ENCODE measurements at regions not wholly inside any gene's neighbourhood (a gene's known extent, or its start where the extent isn't known, plus 50 kb on each side); places are given as distances from the start of the nearest gene placed in this dataset.

- Histone ChIP-seq H4K20me1 (replicated peaks; ENCODE audit: control insufficient read depth, insufficient read depth, low read length) (no peaks in the 10 kb centered on the region), H3K27me3 (ENCODE audit: control insufficient read depth in 2 of 2, insufficient read depth in 2 of 2, low read length in 2 of 2) (no peaks in the 10 kb centered on the region), H3K79me2 (ENCODE audit: control insufficient read depth, insufficient read depth, low read length) (no peaks in the 10 kb centered on the region), H2AFZ (ENCODE audit: low read depth, low read length) (no peak overlapping the region), H3K4me1 (replicated peaks in 1 of 2; ENCODE audit: control insufficient read depth in 2 of 2, insufficient read depth in 2 of 2, low read length in 2 of 2) (no peaks in the 10 kb centered on the region), H3K36me3 (ENCODE audit: control insufficient read depth, insufficient read depth, low read length) (no peaks in the 10 kb centered on the region), H3K4me2 (ENCODE audit: insufficient read depth, low read length) (no peak overlapping the region), H3K9me1 (ENCODE audit: control insufficient read depth, insufficient read depth, low read length) (no peaks in the 10 kb centered on the region), H3K4me3 (no peak overlapping the region), H3K9me3 (replicated peaks; ENCODE audit: control insufficient read depth, insufficient read depth, low read depth, low read length) (no peaks in the 10 kb centered on the region), H3K27ac (ENCODE audit: extremely low read depth, low read depth, low read length) (no peak overlapping the region), H3K9ac (ENCODE audit: insufficient read depth in 1 of 2, low read depth in 2 of 2, low read length in 2 of 2) (no peak overlapping the region)
- ChIA-PET CTCF (ENCODE audit: low intra/inter-chr PET ratio) (no interaction called here), POLR2A (no interaction called here)
- ATAC-seq, result no peak
- FAIRE-seq, result no peak
- no TSS peak for BruUV-seq (replicated peaks)
- intact Hi-C loops (cut with micrococcal nuclease) (no loop called here), in situ Hi-C loops (cut with MboI) (no loop called here)
- DNase-seq (ENCODE audit: extremely low read depth in 1 of 4, low spot score in 3 of 4), result no peak
- no peak for TF ChIP-seq RBM14 (IDR thresholded peaks at IDR 0.05; ENCODE audit: borderline replicate concordance, insufficient read depth, low read depth, low read length)
- TF ChIP-seq CREM (IDR thresholded peaks at IDR 0.05; ENCODE audit: low read depth), result no peak
- TF ChIP-seq TEAD4 (IDR thresholded peaks at IDR 0.05; ENCODE audit: low read length), result no peak
- no peak for TF ChIP-seq TEAD4 (CRISPR knock-in tag; IDR thresholded peaks at IDR 0.05; ENCODE audit: borderline replicate concordance)
- TF ChIP-seq, protein P1, sequence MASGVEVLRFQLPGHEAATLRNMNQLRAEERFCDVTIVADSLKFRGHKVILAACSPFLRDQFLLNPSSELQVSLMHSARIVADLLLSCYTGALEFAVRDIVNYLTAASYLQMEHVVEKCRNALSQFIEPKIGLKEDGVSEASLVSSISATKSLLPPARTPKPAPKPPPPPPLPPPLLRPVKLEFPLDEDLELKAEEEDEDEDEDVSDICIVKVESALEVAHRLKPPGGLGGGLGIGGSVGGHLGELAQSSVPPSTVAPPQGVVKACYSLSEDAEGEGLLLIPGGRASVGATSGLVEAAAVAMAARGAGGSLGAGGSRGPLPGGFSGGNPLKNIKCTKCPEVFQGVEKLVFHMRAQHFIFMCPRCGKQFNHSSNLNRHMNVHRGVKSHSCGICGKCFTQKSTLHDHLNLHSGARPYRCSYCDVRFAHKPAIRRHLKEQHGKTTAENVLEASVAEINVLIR (CRISPR knock-in tag; IDR thresholded peaks at IDR 0.05), result no peak
- TF ChIP-seq TRIM25 (IDR thresholded peaks at IDR 0.05; ENCODE audit: borderline replicate concordance), result no peak
- TF ChIP-seq RFX7 (CRISPR knock-in tag; IDR thresholded peaks at IDR 0.05), result no peak
- TF ChIP-seq SMARCA4 (IDR thresholded peaks at IDR 0.05), result no peak
- whole genome bisulfite sequencing (ENCODE audit: insufficient coverage, low coverage, missing lambda C conversion rate), result 10% methylated on average over 2 of the region's 3 CpGs
Observed at GRCh38 chr14:51165415-51165814, 70.5 kb upstream of the TRIM9 start.

Measured in K562 (cell line).